ENCODE measurements at regions not wholly inside any gene's neighbourhood (a gene's known extent, or its start where the extent isn't known, plus 50 kb on each side); places are given as distances from the start of the nearest gene placed in this dataset.

- H3K4me1 ChIP-seq (ENCODE audit: low read depth, poor library complexity, severe bottlenecking) = no peaks in the 10 kb centered on the region
- no peaks in the 10 kb centered on the region for H4K20me1 ChIP-seq (ENCODE audit: insufficient read depth)
- H3K36me3 ChIP-seq (ENCODE audit: insufficient read depth) = no peaks in the 10 kb centered on the region
- no peaks in the 10 kb centered on the region for H3K27me3 ChIP-seq (ENCODE audit: insufficient read depth, low read depth)
- no peak overlapping the region for H2AFZ ChIP-seq (ENCODE audit: low read depth)
- H3K4me2 ChIP-seq = no peak overlapping the region
- no peak overlapping the region for H3K27ac ChIP-seq
- H3K4me3 ChIP-seq (IDR thresholded peaks at IDR 0.05; ENCODE audit: insufficient read depth, low read depth, low read length) = no peak overlapping the region
- H3K9ac ChIP-seq = no peak overlapping the region
- H3K79me2 ChIP-seq (ENCODE audit: insufficient read depth, low read depth) = no peaks in the 10 kb centered on the region
- TF ChIP-seq CTCF (conservative IDR thresholded peaks at IDR 0.05; ENCODE audit: low read depth, low read length) = no peak
Observed at GRCh38 chr5:63473335-63473967, 488.8 kb downstream of the HTR1A start.

- H3K4me1 ChIP-seq (ENCODE audit: low read depth, poor library complexity, severe bottlenecking) = no peaks in the 10 kb centered on the region
- H4K20me1 ChIP-seq (ENCODE audit: insufficient read depth) = no peaks in the 10 kb centered on the region
- H3K4me2 ChIP-seq = no peak overlapping the region
- H3K79me2 ChIP-seq (ENCODE audit: insufficient read depth, low read depth) = no peaks in the 10 kb centered on the region
- no peak overlapping the region for H3K27ac ChIP-seq
- no peak overlapping the region for H2AFZ ChIP-seq (ENCODE audit: low read depth)
- H3K4me3 ChIP-seq (IDR thresholded peaks at IDR 0.05; ENCODE audit: insufficient read depth, low read depth, low read length) = no peak overlapping the region
- no peaks in the 10 kb centered on the region for H3K36me3 ChIP-seq (ENCODE audit: insufficient read depth)
- TF ChIP-seq CTCF (conservative IDR thresholded peaks at IDR 0.05; ENCODE audit: low read depth, low read length) = no peak
- no peaks in the 10 kb centered on the region for H3K27me3 ChIP-seq (ENCODE audit: insufficient read depth, low read depth)
- no peak overlapping the region for H3K9ac ChIP-seq
Observed at GRCh38 chr5:63456279-63456678, 506.0 kb downstream of the HTR1A start.

- Histone ChIP-seq H3K9ac (no peak overlapping the region), H2AFZ (ENCODE audit: low read depth) (no peak overlapping the region), H3K79me2 (ENCODE audit: insufficient read depth, low read depth) (no peaks in the 10 kb centered on the region), H3K36me3 (ENCODE audit: insufficient read depth) (no peaks in the 10 kb centered on the region), H3K4me1 (ENCODE audit: low read depth, poor library complexity, severe bottlenecking) (no peaks in the 10 kb centered on the region), H3K27ac (no peak overlapping the region), H3K4me2 (no peak overlapping the region), H4K20me1 (ENCODE audit: insufficient read depth) (no peaks in the 10 kb centered on the region), H3K27me3 (ENCODE audit: insufficient read depth, low read depth) (no peaks in the 10 kb centered on the region), H3K4me3 (IDR thresholded peaks at IDR 0.05; ENCODE audit: insufficient read depth, low read depth, low read length) (no peak overlapping the region)
- no peak for TF ChIP-seq CTCF (conservative IDR thresholded peaks at IDR 0.05; ENCODE audit: low read depth, low read length)
Observed at GRCh38 chr5:63451188-63451587, 511.1 kb downstream of the HTR1A start.

- no peak overlapping the region for H2AFZ ChIP-seq (ENCODE audit: low read depth)
- H3K27me3 ChIP-seq (ENCODE audit: insufficient read depth, low read depth) = no peaks in the 10 kb centered on the region
- H3K4me3 ChIP-seq (IDR thresholded peaks at IDR 0.05; ENCODE audit: insufficient read depth, low read depth, low read length) = no peak overlapping the region
- no peaks in the 10 kb centered on the region for H4K20me1 ChIP-seq (ENCODE audit: insufficient read depth)
- no peak overlapping the region for H3K4me2 ChIP-seq
- no peaks in the 10 kb centered on the region for H3K79me2 ChIP-seq (ENCODE audit: insufficient read depth, low read depth)
- no peak for TF ChIP-seq CTCF (conservative IDR thresholded peaks at IDR 0.05; ENCODE audit: low read depth, low read length)
- no peak overlapping the region for H3K27ac ChIP-seq
- no peak overlapping the region for H3K9ac ChIP-seq
- H3K36me3 ChIP-seq (ENCODE audit: insufficient read depth) = no peaks in the 10 kb centered on the region
- H3K4me1 ChIP-seq (ENCODE audit: low read depth, poor library complexity, severe bottlenecking) = no peaks in the 10 kb centered on the region
Observed at GRCh38 chr5:63439537-63439936, 522.7 kb downstream of the HTR1A start.
